ENCODE measurements at regions not wholly inside any gene's neighbourhood (a gene's known extent, or its start where the extent isn't known, plus 50 kb on each side); places are given as distances from the start of the nearest gene placed in this dataset.
A peak's percentile ranks its signal among the peaks of the same experiment; 100 is the strongest.
"Not testable (repeated sequence)": the region's sequence is repeated elsewhere in the genome, so short reads cannot be mapped to it uniquely, and the experiment has no call there.

DNA sequence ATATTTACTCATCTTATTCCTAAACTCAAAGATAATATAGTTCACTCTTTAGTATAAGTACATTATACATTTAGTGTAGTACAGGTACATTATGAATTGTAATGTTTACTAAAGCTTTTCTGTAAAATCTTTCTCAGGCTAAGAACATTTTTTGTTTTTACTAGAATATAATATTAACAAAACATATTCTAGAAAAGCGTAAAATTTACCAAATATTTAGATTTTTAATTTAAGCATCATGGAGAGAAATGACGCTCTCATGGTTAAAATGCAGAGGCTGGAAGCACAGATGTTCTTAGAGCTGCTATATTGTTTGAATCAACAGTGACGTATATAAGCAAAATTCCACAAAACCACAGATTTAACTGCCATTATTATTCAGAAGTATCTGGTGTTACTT, 54.7 kb upstream of the NBPF15 start:
- H3K79me2 ChIP-seq (ENCODE audit: insufficient read depth, low read length); H3K4me2 ChIP-seq (ENCODE audit: low read depth, low read length, poor library complexity, severe bottlenecking): not testable (repeated sequence)

GRCh38 chr1:144516906-144517305, 55.4 kb upstream of the NBPF15 start:
- H3K27ac ChIP-seq (ENCODE audit: low read depth, low read length); H2AFZ ChIP-seq (ENCODE audit: low read depth, low read length, severe bottlenecking); H4K20me1 ChIP-seq (ENCODE audit: low read depth, low read length); H3K9me3 ChIP-seq (ENCODE audit: insufficient read depth, low read length); H3K4me2 ChIP-seq (ENCODE audit: low read depth, low read length, poor library complexity, severe bottlenecking); H3K9me2 ChIP-seq (replicated peaks; ENCODE audit: insufficient read depth, low read length); H3K79me2 ChIP-seq (ENCODE audit: insufficient read depth, low read length); H3K4me3 ChIP-seq (ENCODE audit: insufficient read depth, low read length, poor library complexity, severe bottlenecking); H3K9ac ChIP-seq (ENCODE audit: low read length); H3F3A ChIP-seq (ENCODE audit: insufficient read depth); H3K36me3 ChIP-seq (ENCODE audit: low read length); H3K27me3 ChIP-seq (ENCODE audit: low read length): not testable (repeated sequence)

More for the DNA sequence above, 54.7 kb upstream of the NBPF15 start:
- H3K4me3 ChIP-seq (ENCODE audit: insufficient read depth, low read length, poor library complexity, severe bottlenecking); H3K9ac ChIP-seq (ENCODE audit: low read length); H3K9me3 ChIP-seq (ENCODE audit: insufficient read depth, low read length); H3F3A ChIP-seq (ENCODE audit: insufficient read depth); H2AFZ ChIP-seq (ENCODE audit: low read depth, low read length, severe bottlenecking); H3K36me3 ChIP-seq (ENCODE audit: low read length); H3K9me2 ChIP-seq (replicated peaks; ENCODE audit: insufficient read depth, low read length); H4K20me1 ChIP-seq (ENCODE audit: low read depth, low read length); H3K27me3 ChIP-seq (ENCODE audit: low read length); H3K27ac ChIP-seq (ENCODE audit: low read depth, low read length): not testable (repeated sequence)

- not testable (repeated sequence) for H3K27ac ChIP-seq (ENCODE audit: low read depth, low read length); H3F3A ChIP-seq (ENCODE audit: insufficient read depth)
These were observed 57.0 kb upstream of the NBPF15 start for GRCh38 chr1:144518439-144518838.

GRCh38 chr1:144519528-144520189, 58.2 kb upstream of the NBPF15 start:
- not testable (repeated sequence) for H3K79me2 ChIP-seq (ENCODE audit: insufficient read depth, low read length); H3K36me3 ChIP-seq (ENCODE audit: low read length); H3F3A ChIP-seq (ENCODE audit: insufficient read depth); H3K9me2 ChIP-seq (replicated peaks; ENCODE audit: insufficient read depth, low read length); H3K27ac ChIP-seq (ENCODE audit: low read depth, low read length); H3K4me2 ChIP-seq (ENCODE audit: low read depth, low read length, poor library complexity, severe bottlenecking); H4K20me1 ChIP-seq (ENCODE audit: low read depth, low read length); H2AFZ ChIP-seq (ENCODE audit: low read depth, low read length, severe bottlenecking); H3K4me3 ChIP-seq (ENCODE audit: insufficient read depth, low read length, poor library complexity, severe bottlenecking); H3K9me3 ChIP-seq (ENCODE audit: insufficient read depth, low read length); H3K27me3 ChIP-seq (ENCODE audit: low read length); H3K9ac ChIP-seq (ENCODE audit: low read length)

More at GRCh38 chr1:144518439-144518838, 57.0 kb upstream of the NBPF15 start:
- not testable (repeated sequence) for H4K20me1 ChIP-seq (ENCODE audit: low read depth, low read length); H3K79me2 ChIP-seq (ENCODE audit: insufficient read depth, low read length); H3K9me3 ChIP-seq (ENCODE audit: insufficient read depth, low read length); H3K4me3 ChIP-seq (ENCODE audit: insufficient read depth, low read length, poor library complexity, severe bottlenecking); H3K9me2 ChIP-seq (replicated peaks; ENCODE audit: insufficient read depth, low read length); H3K27me3 ChIP-seq (ENCODE audit: low read length); H3K9ac ChIP-seq (ENCODE audit: low read length); H2AFZ ChIP-seq (ENCODE audit: low read depth, low read length, severe bottlenecking); H3K4me2 ChIP-seq (ENCODE audit: low read depth, low read length, poor library complexity, severe bottlenecking); H3K36me3 ChIP-seq (ENCODE audit: low read length)

DNA sequence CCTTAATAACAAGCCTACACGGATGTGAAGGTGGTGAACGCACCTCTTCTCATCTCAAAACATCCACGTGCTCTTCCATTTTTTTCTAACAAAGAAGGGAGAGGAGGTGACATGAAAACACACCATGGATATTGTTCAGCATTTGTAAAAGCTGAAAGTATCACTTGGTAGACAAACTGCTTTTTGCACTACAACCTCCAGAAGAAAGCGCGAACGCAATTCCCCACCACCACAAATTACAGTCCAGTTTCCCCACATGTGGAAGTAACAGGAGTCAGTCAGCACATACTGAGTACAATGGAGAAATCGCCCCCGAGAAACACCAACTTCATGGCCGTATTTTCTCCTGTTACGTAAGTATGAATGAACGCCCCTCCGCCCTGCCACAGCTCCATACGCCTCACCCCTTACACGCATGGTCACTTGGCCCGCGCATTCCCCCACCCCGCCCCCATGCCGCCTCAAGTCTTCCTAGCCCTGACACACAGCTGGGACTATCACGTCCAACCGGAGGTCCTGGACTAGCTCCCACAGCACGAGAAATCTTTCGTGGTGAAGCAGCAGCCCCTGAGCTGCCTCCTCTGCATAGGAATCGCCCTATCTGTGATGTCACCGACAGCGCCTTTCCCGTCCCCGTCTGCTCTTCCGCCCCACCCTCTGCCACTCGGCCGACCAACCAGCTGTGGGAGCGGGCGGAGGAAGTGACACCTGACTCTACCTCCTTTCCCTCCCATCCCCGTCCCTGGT, 62.4 kb upstream of the NBPF15 start:
- H3K4me3 ChIP-seq (ENCODE audit: insufficient read depth, low read length, poor library complexity, severe bottlenecking); H2AFZ ChIP-seq (ENCODE audit: low read depth, low read length, severe bottlenecking); H3K9me3 ChIP-seq (ENCODE audit: insufficient read depth, low read length); H3K79me2 ChIP-seq (ENCODE audit: insufficient read depth, low read length); H3K9me2 ChIP-seq (replicated peaks; ENCODE audit: insufficient read depth, low read length); H4K20me1 ChIP-seq (ENCODE audit: low read depth, low read length); H3K27me3 ChIP-seq (ENCODE audit: low read length); H3K36me3 ChIP-seq (ENCODE audit: low read length); H3F3A ChIP-seq (ENCODE audit: insufficient read depth): not testable (repeated sequence)
- Histone ChIP-seq H3K9ac (ENCODE audit: low read length) (peak overlapping the region; percentile 41), H3K4me2 (ENCODE audit: low read depth, low read length, poor library complexity, severe bottlenecking) (peak overlapping the region; percentile 31), H3K27ac (ENCODE audit: low read depth, low read length) (peak overlapping the region; percentile 65)

GRCh38 chr1:144532156-144532607, 60.5 kb upstream of the PPIAL4F start:
- not testable (repeated sequence) for H3K27ac ChIP-seq (ENCODE audit: low read depth, low read length); H2AFZ ChIP-seq (ENCODE audit: low read depth, low read length, severe bottlenecking); H3K4me3 ChIP-seq (ENCODE audit: insufficient read depth, low read length, poor library complexity, severe bottlenecking); H4K20me1 ChIP-seq (ENCODE audit: low read depth, low read length); H3K9ac ChIP-seq (ENCODE audit: low read length); H3K79me2 ChIP-seq (ENCODE audit: insufficient read depth, low read length); H3F3A ChIP-seq (ENCODE audit: insufficient read depth); H3K4me2 ChIP-seq (ENCODE audit: low read depth, low read length, poor library complexity, severe bottlenecking); H3K27me3 ChIP-seq (ENCODE audit: low read length); H3K9me3 ChIP-seq (ENCODE audit: insufficient read depth, low read length); H3K36me3 ChIP-seq (ENCODE audit: low read length); H3K9me2 ChIP-seq (replicated peaks; ENCODE audit: insufficient read depth, low read length)

GRCh38 chr1:144533480-144533879, 59.2 kb upstream of the PPIAL4F start:
- not testable (repeated sequence) for H3K9ac ChIP-seq (ENCODE audit: low read length); H3K79me2 ChIP-seq (ENCODE audit: insufficient read depth, low read length); H4K20me1 ChIP-seq (ENCODE audit: low read depth, low read length); H3K9me3 ChIP-seq (ENCODE audit: insufficient read depth, low read length); H3K4me3 ChIP-seq (ENCODE audit: insufficient read depth, low read length, poor library complexity, severe bottlenecking); H3K27me3 ChIP-seq (ENCODE audit: low read length); H3K36me3 ChIP-seq (ENCODE audit: low read length); H3F3A ChIP-seq (ENCODE audit: insufficient read depth); H3K27ac ChIP-seq (ENCODE audit: low read depth, low read length); H3K9me2 ChIP-seq (replicated peaks; ENCODE audit: insufficient read depth, low read length); H2AFZ ChIP-seq (ENCODE audit: low read depth, low read length, severe bottlenecking); H3K4me2 ChIP-seq (ENCODE audit: low read depth, low read length, poor library complexity, severe bottlenecking)

DNA sequence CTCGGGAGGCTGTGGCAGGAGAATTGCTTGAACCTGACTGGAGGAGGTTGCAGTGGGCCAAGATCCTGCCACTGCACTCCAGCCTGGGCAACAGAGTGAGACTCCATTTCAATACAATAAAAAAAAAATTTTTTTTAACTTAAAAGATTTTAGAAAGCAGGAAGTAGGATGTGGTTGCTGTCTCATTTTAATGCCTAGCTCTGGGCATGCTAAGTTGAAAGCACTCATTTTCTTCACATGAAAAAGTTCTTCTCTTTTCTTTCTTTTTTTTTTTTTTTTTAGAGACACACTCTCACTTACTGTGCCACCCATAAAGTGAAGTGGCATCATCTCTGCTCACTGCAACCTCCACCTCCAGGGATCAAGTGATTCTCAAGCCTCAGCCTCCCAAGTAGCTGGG, 58.4 kb upstream of the PPIAL4F start:
- H3K36me3 ChIP-seq (ENCODE audit: low read length); H4K20me1 ChIP-seq (ENCODE audit: low read depth, low read length); H3K79me2 ChIP-seq (ENCODE audit: insufficient read depth, low read length); H3K27me3 ChIP-seq (ENCODE audit: low read length); H3K4me2 ChIP-seq (ENCODE audit: low read depth, low read length, poor library complexity, severe bottlenecking); H3F3A ChIP-seq (ENCODE audit: insufficient read depth); H2AFZ ChIP-seq (ENCODE audit: low read depth, low read length, severe bottlenecking); H3K9ac ChIP-seq (ENCODE audit: low read length); H3K9me3 ChIP-seq (ENCODE audit: insufficient read depth, low read length); H3K27ac ChIP-seq (ENCODE audit: low read depth, low read length); H3K9me2 ChIP-seq (replicated peaks; ENCODE audit: insufficient read depth, low read length); H3K4me3 ChIP-seq (ENCODE audit: insufficient read depth, low read length, poor library complexity, severe bottlenecking): not testable (repeated sequence)
